ENCODE measurements at regions not wholly inside any gene's neighbourhood (a gene's known extent, or its start where the extent isn't known, plus 50 kb on each side); places are given as distances from the start of the nearest gene placed in this dataset.

- TF ChIP-seq, protein P1, sequence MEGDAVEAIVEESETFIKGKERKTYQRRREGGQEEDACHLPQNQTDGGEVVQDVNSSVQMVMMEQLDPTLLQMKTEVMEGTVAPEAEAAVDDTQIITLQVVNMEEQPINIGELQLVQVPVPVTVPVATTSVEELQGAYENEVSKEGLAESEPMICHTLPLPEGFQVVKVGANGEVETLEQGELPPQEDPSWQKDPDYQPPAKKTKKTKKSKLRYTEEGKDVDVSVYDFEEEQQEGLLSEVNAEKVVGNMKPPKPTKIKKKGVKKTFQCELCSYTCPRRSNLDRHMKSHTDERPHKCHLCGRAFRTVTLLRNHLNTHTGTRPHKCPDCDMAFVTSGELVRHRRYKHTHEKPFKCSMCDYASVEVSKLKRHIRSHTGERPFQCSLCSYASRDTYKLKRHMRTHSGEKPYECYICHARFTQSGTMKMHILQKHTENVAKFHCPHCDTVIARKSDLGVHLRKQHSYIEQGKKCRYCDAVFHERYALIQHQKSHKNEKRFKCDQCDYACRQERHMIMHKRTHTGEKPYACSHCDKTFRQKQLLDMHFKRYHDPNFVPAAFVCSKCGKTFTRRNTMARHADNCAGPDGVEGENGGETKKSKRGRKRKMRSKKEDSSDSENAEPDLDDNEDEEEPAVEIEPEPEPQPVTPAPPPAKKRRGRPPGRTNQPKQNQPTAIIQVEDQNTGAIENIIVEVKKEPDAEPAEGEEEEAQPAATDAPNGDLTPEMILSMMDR (conservative IDR thresholded peaks at IDR 0.05; ENCODE audit: low read length), result no peak
- no peak for TF ChIP-seq EZH2phosphoT487 (IDR thresholded peaks at IDR 0.05; ENCODE audit: borderline replicate concordance, low read depth, low read length)
These were observed 89.7 kb upstream of the PARP11 start for GRCh38 chr12:3962631-3963483.
